Spleen (tissue), 11 donors: ENCODE measurements at regions not wholly inside any gene's neighbourhood (a gene's known extent, or its start where the extent isn't known, plus 50 kb on each side); places are given as distances from the start of the nearest gene placed in this dataset.

Source experiments
- DNase-seq: peaks from one replicate; pipeline ENCODE4 v3.0.0-alpha.2; 2020
- H3K27ac ChIP-seq, 8 donors: fragments of 200-600 bp; sonication (generic) in 7 of 8; 1 replicate in 4 of 8; 2 replicates in 4 of 8; pipeline versions ENCODE4 v1.5.0 to v1.8.0; 2016 to 2021; ENCODE audit warnings: inconsistent platforms in 4 of 8, mild to moderate bottlenecking in 4 of 8, moderate library complexity in 1 of 8
- H3K27me3 ChIP-seq, 7 donors: fragments of 200-600 bp; sonication (generic) in 6 of 7; replicated peaks in 1 of 7; 1 replicate in 4 of 7; 2 replicates in 3 of 7; pipeline versions ENCODE4 v1.5.0 to v1.8.0; 2016 to 2021; ENCODE audit warnings: inconsistent platforms in 3 of 7, mild to moderate bottlenecking in 1 of 7
- H3K36me3 ChIP-seq, 6 donors: fragments of 200-600 bp; sonication (generic) in 5 of 6; 1 replicate in 4 of 6; 2 replicates in 2 of 6; pipeline versions ENCODE4 v1.5.0 to v1.8.0; 2016 to 2021; ENCODE audit warnings: inconsistent platforms in 2 of 6
- H3K4me1 ChIP-seq, 6 donors: fragments of 200-600 bp; sonication (generic) in 5 of 6; 1 replicate in 3 of 6; 2 replicates in 3 of 6; pipeline versions ENCODE4 v1.5.0 to v1.8.0; 2016 to 2021; ENCODE audit warnings: inconsistent platforms in 3 of 6
- H3K4me3 ChIP-seq, 8 donors: fragments of 200-600 bp; sonication (generic) in 7 of 8; 1 replicate in 4 of 8; 2 replicates in 4 of 8; pipeline versions ENCODE4 v1.5.0 to v1.8.0; 2016 to 2021; ENCODE audit warnings: inconsistent platforms in 4 of 8, mild to moderate bottlenecking in 4 of 8, moderate library complexity in 2 of 8
- H3K9me3 ChIP-seq, 8 donors: fragments of 200-600 bp; sonication (generic) in 7 of 8; 1 replicate in 4 of 8; 2 replicates in 4 of 8; pipeline versions ENCODE4 v1.5.0 to v1.8.0; 2016 to 2021; ENCODE audit warnings: inconsistent platforms in 4 of 8
- POLR2A ChIP-seq, 3 donors: fragments of 450-650 bp; IDR thresholded peaks; one replicate each; pipeline ENCODE4 v1.5.1; 2017; ENCODE audit warnings: antibody characterized with exemption in 3 of 3, mild to moderate bottlenecking in 1 of 3
- POLR2AphosphoS5 ChIP-seq, 3 donors: sonication (generic); formaldehyde crosslinking; IDR thresholded peaks; one replicate each; pipeline ENCODE4 v1.5.1; 2017; ENCODE audit warnings: antibody characterized with exemption in 3 of 3
- WGBS, 5 donors: extraction: QIAGEN DNeasy Blood & Tissue Kit in 3 of 5; methylation state at CpG; one replicate each; pipeline versions ENCODE4 v1.1.5 to v1.1.7; 2013 to 2018; 5-methylcytosine and 5-hydroxymethylcytosine counted together
- intact Hi-C: fragments of 100-400 bp; cut with DNase I; formaldehyde crosslinking; loops from one replicate; pipeline ENCODE4 v1.15.0; 2023; ENCODE audit warnings: low total_unique reads
- TF ChIP-seq, protein P1 (sequence below), 11 experiments: fragments of 200-600 bp in 7 of 11; fragments of 450-650 bp in 4 of 11; sonication (generic) in 4 of 11; IDR thresholded peaks in 8 of 11; conservative IDR thresholded peaks in 3 of 11; 1 replicate in 7 of 11; 2 replicates in 4 of 11; pipeline versions ENCODE4 v1.4.0 to v1.8.0; 2016 to 2021; ENCODE audit warnings: antibody characterized with exemption in 11 of 11, inconsistent platforms in 4 of 11, mild to moderate bottlenecking in 1 of 11
- donor health status: healthy with polysubstance abuse.
- donor health status: DM: no; HTN: no; CAD: no; lungs with moderate emphysema.
- donor health status: DM: no; HTN: no; CAD: no.
- donor health status: Bipolar disorder and iron deficiency.
- donor health status: healthy.
- donor health status: DM: no; HTN: no; CAD: no.
- donor health status: DM: yes; HTN: yes; CAD: no.

DNA sequence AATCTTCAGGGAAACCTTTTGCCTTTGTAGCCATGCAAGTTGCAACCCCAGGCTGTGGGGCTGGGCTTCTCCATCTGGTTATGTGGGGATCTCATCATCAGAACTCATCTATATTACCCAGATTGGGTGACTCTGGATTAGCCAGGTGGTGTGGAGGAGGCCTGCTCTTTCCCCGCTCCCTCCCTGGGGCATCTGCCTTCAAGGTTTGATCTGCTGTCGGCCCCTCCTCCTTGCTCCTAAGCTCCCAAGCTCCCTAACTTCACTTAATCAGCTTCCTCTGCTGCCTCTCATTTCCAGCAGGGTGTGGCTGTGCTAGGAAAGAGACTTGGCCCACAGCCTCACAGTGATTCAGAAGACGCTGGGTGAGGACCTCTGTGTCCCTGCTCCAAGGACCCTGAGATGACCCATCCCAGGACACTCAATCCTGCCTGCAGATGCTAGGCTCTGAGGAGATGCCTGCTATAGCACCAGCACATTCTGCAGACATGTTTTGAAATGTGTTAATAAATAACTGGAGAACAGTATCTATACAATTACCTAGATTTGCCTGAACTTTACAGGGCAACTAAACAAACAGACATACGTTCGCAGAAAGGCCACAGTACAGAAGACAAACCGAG is 392.1 kb upstream of the PODXL start:
- no peak overlapping the region for H3K4me3 ChIP-seq
- no peak overlapping the region for H3K27ac ChIP-seq
- TF ChIP-seq, protein P1, sequence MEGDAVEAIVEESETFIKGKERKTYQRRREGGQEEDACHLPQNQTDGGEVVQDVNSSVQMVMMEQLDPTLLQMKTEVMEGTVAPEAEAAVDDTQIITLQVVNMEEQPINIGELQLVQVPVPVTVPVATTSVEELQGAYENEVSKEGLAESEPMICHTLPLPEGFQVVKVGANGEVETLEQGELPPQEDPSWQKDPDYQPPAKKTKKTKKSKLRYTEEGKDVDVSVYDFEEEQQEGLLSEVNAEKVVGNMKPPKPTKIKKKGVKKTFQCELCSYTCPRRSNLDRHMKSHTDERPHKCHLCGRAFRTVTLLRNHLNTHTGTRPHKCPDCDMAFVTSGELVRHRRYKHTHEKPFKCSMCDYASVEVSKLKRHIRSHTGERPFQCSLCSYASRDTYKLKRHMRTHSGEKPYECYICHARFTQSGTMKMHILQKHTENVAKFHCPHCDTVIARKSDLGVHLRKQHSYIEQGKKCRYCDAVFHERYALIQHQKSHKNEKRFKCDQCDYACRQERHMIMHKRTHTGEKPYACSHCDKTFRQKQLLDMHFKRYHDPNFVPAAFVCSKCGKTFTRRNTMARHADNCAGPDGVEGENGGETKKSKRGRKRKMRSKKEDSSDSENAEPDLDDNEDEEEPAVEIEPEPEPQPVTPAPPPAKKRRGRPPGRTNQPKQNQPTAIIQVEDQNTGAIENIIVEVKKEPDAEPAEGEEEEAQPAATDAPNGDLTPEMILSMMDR (IDR thresholded peaks at IDR 0.05 in 8 of 11, conservative IDR thresholded peaks at IDR 0.05 in 3 of 11), result no peak
- TF ChIP-seq POLR2A (IDR thresholded peaks at IDR 0.05), result no peak
- TF ChIP-seq POLR2AphosphoS5 (IDR thresholded peaks at IDR 0.05), result no peak
- no peak for DNase-seq
- peaks cover 0 to 38% (median 9%) of the 10 kb centered on the region in 7 donors for H3K27me3 ChIP-seq
- H3K36me3 ChIP-seq, result no peaks in the 10 kb centered on the region
- H3K4me1 ChIP-seq, result peaks cover 0 to 42% (median 20%) of the 10 kb centered on the region in 6 donors
- WGBS, 5 donors, result 57 to 72% (median 66%) methylated on average over 6 of the region's 6 CpGs
- H3K9me3 ChIP-seq, result peaks cover 0 to 8% (median 3%) of the 10 kb centered on the region in 8 donors
- intact Hi-C loops, result loop anchor here (10.0 kb wide), 1 partner anchor 636 kb away; no protein-coding TSS in a partner anchor

DNA sequence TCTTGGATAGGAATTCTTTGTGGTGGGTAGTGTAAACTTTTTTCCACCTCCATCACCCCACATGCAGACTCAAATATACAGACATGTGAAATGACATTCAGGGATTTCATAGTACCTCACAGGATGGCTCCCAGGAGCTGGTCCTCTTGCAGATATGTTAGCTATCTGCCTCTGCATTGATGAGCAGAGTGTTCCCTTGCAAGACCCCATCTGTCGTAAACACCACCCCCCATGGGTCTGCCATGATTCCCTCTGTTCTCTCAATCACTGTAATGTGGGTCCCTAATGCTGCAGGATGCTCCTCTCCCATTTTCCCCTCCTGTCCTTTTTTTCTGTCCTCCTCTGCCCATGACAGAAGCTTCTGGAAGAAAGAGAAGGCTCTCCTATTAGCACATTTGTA is 391.2 kb upstream of the PODXL start:
- Histone ChIP-seq H3K36me3 (no peaks in the 10 kb centered on the region), H3K27ac (no peak overlapping the region), H3K27me3 (peaks cover 0 to 47% (median 9%) of the 10 kb centered on the region in 7 donors), H3K4me1 (peaks cover 0 to 42% (median 20%) of the 10 kb centered on the region in 6 donors), H3K9me3 (peaks cover 0 to 8% (median 3%) of the 10 kb centered on the region in 8 donors), H3K4me3 (no peak overlapping the region)
- intact Hi-C loops, result loop anchor here (10.0 kb wide), 1 partner anchor 637 kb away; no protein-coding TSS in a partner anchor
- TF ChIP-seq, protein P1 (IDR thresholded peaks at IDR 0.05 in 8 of 11, conservative IDR thresholded peaks at IDR 0.05 in 3 of 11), result no peak
- 87 to 100% (median 92%) methylated on average over 1 of the region's 1 CpG for WGBS, 5 donors
- DNase-seq, result no peak

DNA sequence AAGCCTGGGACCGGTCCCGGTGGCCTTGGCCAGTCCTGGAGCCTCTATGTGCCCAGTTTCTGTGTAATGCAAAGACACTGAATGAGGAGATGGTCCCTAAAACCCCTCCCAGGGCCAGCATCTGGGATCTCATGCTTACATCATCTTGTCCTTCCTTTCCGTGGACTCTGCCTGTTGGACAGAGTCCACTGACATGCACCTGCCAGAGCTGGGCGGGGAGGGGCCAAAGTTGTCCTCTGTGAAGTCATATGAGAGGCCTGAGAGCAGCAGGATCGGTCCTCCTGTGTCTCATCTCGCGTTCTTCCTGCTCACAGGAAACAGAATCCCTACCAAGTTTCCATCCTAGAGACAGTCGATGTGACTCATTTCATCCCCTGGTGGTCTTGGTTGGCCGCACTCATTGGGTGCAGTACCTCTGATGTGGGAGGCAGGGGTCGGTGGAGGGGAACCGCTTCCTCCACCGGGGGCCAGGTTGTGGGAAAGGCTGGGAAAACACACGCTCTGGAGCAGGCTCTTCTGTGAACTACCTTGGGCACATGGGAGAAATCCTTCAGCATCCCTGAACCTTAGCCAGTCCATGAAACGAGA is 389.6 kb upstream of the PODXL start:
- peaks cover 0 to 42% (median 20%) of the 10 kb centered on the region in 6 donors for H3K4me1 ChIP-seq
- peaks cover 0 to 58% (median 9%) of the 10 kb centered on the region in 7 donors for H3K27me3 ChIP-seq
- H3K4me3 ChIP-seq, result no peak overlapping the region
- TF ChIP-seq POLR2A (IDR thresholded peaks at IDR 0.05) (no peak), POLR2AphosphoS5 (IDR thresholded peaks at IDR 0.05) (no peak)
- TF ChIP-seq, protein P1 (IDR thresholded peaks at IDR 0.05 in 8 of 11, conservative IDR thresholded peaks at IDR 0.05 in 3 of 11), result no peak
- no peaks in the 10 kb centered on the region for H3K36me3 ChIP-seq
- no peak for DNase-seq
- intact Hi-C loops, result loop anchor here (10.0 kb wide), 1 partner anchor 639 kb away; no protein-coding TSS in a partner anchor
- no peak overlapping the region for H3K27ac ChIP-seq
- 59 to 68% (median 64%) methylated on average over 13 to 14 of the region's 14 CpGs for WGBS, 5 donors
- peaks cover 0 to 2% (median 0%) of the 10 kb centered on the region in 8 donors for H3K9me3 ChIP-seq

DNA sequence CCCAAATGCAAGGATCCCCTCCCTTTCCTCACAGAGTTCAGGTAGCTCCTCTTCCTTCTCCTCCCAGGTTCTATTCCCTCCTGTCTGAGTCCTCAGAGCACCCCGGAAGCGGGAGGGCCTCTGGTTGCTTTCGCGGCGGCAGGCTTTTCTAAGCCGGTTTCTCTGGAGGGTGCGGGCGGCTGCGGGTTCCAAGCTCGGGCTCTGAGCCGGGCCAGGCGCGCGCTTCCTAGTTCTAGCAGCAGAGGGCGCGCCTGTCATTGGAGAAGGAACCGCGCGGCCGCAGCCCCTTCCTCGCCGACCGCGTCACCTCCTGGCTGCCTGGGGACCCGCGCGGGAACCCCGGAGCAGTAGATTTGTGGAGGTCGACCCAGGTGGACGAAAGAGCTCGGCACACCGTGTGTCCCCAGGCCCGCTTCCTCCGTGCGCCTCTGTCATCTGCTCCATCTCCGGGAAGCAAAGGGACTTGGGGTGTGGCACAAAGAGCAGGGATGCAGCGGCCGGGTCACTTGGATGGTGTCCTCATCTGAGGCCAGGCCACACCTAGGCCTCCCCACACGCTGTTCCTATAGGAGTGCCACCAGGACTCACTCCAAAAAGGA is 389.0 kb upstream of the PODXL start:
- 5 to 8% (median 6%) methylated on average over 25 to 39 of the region's 39 CpGs for WGBS, 5 donors
- Histone ChIP-seq H3K9me3 (no peaks in the 10 kb centered on the region), H3K4me1 (peaks cover 0 to 42% (median 20%) of the 10 kb centered on the region in 6 donors), H3K36me3 (no peaks in the 10 kb centered on the region), H3K27me3 (peaks cover 0 to 64% (median 9%) of the 10 kb centered on the region in 7 donors), H3K27ac (no peak overlapping the region), H3K4me3 (peak overlapping the region in 1 of 8 donors; percentile 26)
- DNase-seq, result no peak
- TF ChIP-seq POLR2A (IDR thresholded peaks at IDR 0.05) (no peak), POLR2AphosphoS5 (IDR thresholded peaks at IDR 0.05) (peak in 1 of 3 donors; percentile 34)
- TF ChIP-seq, protein P1 (IDR thresholded peaks at IDR 0.05 in 8 of 11, conservative IDR thresholded peaks at IDR 0.05 in 3 of 11), result peak in 10 of 11 experiments; percentile 23 to 83 (median 68)
- intact Hi-C loops, result loop anchor here (10.0 kb wide), 1 partner anchor 639 kb away; no protein-coding TSS in a partner anchor
